ENCODE measurements at regions not wholly inside any gene's neighbourhood (a gene's known extent, or its start where the extent isn't known, plus 50 kb on each side); places are given as distances from the start of the nearest gene placed in this dataset.

DNA sequence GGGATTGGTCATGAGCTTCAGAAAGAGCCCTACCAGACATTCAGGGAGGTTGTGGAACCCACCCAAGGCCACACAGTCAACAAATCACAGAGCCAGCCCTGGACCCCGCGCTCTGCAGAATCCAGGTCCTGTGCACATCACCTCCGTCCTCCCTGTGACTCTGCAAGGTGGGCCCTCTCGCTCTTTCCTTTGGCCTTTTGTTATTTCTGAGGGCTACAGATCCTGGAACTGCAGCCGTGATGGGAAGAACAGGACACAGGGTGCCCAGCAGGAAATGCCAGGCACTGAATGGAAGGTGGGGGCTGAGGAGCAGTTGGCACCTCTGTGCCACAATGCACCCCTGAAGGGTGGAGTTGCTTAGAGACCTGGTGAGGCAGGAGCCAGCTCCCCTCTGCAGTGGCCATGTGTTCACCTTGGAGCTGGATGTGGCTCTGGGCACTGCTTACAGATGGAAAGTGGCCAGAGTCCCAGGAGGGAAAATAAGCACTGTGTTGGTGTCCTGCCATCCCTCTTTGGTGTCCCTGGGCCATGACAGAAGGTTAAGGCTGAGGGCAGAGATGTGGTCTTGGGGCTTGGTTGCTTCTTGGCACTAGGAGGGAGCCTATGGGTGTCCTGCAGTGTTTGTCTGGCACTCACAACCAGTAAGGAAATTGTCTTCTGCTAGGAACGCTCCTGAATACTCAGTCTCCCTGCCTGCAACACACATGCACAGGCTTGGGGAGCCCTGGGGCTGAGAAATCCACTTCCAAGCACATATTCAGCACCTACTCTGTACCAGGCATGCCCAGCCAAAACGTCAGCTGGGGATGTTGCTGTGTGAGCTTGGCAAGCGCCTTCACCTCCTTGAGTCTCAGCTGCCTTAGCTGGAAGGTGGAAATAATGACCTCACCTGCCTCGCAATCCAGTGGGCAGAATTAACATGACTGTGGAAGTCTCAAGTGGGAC is 98.0 kb upstream of the SLC6A6 start:
- TF ChIP-seq, protein P1, sequence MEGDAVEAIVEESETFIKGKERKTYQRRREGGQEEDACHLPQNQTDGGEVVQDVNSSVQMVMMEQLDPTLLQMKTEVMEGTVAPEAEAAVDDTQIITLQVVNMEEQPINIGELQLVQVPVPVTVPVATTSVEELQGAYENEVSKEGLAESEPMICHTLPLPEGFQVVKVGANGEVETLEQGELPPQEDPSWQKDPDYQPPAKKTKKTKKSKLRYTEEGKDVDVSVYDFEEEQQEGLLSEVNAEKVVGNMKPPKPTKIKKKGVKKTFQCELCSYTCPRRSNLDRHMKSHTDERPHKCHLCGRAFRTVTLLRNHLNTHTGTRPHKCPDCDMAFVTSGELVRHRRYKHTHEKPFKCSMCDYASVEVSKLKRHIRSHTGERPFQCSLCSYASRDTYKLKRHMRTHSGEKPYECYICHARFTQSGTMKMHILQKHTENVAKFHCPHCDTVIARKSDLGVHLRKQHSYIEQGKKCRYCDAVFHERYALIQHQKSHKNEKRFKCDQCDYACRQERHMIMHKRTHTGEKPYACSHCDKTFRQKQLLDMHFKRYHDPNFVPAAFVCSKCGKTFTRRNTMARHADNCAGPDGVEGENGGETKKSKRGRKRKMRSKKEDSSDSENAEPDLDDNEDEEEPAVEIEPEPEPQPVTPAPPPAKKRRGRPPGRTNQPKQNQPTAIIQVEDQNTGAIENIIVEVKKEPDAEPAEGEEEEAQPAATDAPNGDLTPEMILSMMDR (IDR thresholded peaks at IDR 0.05), result no peak
- TF ChIP-seq POLR2A (IDR thresholded peaks at IDR 0.05) (no peak), EP300 (IDR thresholded peaks at IDR 0.05) (no peak)

All from ovary (tissue), 3 donors.